EL (cell line): ENCODE measurements at regions not wholly inside any gene's neighbourhood (a gene's known extent, or its start where the extent isn't known, plus 50 kb on each side); places are given as distances from the start of the nearest gene placed in this dataset.

Experiments used
- DNase-seq: peaks from one replicate; pipeline ENCODE4 v3.0.0-alpha.2; 2016

DNA sequence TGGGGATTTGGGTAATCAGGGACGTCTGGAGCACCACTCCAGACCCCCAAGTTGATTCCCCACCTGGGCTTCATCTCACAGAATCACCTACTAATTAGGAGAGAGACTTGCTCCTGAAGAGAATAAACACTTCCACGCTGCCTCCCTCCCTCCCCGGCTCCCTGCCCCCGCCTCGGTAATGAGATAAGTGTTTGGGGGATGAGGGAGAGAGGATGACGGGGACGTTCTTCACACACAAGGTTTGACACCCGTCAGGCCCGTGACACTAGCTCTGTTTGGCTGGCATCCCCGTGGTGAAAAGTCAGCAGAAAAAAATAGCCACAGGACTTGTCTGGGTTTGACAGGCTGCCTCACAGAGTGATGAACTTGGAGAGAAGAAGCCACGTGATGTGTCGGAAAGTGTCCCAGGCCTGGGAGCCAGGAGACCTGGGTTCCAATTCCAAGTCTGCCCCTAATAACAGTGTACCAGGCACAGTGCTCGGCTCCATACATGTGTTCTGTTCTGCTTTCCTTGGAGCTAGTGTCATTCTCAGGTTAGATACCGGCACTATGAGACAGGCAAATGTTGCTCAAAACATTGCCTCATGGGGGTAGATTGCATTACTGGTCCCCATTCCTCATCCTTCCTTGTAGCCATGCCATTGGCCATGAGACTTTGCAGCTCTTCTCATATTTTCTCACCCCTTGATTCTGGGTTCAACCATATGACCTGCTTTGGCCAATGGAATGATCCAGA lies 578.0 kb downstream of the BCOR start:
- DNase-seq: no peak

DNA sequence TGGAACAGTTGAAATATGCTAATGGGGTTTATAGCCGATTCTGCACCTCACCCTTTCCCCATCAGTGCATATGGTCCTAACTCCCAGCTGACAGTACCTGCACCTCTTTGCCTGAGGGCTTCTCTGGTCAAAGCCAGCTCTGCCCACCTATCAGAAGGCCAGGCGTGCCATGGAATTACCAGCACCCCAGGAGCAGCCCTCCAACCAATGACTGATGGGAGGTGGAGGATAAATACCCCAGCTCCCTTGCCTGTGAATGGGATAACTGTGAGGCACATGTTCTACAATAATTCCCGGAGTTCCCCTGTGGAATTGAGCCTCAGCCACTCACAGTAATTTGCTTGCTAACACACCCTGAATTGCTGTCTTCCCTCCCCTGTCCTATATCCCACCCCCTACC lies 572.0 kb downstream of the BCOR start:
- DNase-seq: no peak

DNA sequence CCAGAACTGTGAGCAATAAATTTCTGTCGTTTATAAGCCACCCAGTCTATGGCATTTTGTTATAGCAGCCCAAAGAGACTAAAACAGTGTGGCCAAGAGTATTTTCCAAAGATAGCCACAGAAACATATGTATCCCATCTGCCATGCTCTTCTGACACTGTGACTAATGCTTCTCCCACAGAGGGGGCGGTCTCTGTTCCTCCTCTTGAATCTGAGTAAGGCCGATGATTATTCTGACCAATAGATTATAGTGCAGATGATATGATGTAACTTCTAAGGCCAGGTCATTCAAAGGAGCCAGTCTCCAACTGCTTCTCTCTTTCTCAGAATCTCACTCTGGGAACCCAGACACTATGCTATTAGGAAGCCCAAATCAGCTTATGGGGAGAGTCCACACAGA lies 570.7 kb downstream of the BCOR start:
- DNase-seq: peak; percentile 63

DNA sequence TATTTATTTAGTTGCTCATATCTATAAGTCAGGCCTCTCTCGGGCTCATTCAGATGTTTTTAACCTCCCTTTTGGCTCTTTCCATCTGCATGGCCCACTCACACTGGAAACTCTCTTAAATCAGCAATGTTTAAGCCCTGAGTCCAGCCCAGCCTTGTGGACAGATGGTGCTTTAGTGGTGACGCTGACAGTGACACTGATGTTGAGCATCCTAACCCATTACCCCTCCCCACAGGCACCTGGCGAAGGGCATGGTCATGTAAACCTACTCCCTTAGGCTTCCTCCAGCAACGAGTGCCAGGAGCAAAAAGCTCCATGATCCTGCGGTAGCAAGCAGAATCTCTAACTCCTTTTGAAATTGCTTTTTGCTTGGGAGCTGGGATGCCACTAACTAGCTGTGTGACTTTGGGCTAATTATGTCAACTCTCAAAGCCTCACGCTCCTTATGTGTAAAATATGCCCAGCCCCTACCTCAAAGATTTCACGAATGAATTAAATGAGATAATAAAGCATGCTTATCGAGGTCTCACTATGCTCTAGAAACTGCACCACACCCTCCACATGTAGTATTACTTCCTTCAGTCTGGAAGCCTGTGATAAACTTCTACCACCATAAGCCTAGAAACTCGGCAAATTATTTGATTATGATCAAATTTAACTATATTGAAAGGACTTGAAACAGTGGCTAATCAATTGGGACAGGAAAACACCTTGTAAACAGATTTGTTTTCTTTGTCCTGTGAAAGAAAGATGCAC lies 569.4 kb downstream of the BCOR start:
- no peak for DNase-seq

DNA sequence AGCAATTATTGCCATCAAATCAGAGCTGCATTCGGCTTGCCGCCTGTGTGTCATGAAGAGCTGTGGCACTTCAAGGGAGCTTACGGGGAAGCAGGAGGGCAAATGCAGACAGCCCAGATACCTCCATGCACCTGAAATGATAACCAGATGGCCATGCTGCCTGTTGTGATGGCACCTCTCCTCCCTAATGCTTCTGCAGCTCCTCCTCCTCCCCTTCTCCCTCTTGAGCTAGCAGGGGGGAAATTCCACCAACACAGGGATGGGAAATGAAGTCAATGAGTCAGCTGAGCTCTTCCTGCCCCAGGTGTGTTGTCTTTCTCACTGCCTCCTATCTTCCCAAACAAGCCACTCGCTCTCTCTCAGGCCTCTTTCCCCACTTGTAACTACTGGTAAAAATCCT lies 565.0 kb downstream of the BCOR start:
- no peak for DNase-seq

DNA sequence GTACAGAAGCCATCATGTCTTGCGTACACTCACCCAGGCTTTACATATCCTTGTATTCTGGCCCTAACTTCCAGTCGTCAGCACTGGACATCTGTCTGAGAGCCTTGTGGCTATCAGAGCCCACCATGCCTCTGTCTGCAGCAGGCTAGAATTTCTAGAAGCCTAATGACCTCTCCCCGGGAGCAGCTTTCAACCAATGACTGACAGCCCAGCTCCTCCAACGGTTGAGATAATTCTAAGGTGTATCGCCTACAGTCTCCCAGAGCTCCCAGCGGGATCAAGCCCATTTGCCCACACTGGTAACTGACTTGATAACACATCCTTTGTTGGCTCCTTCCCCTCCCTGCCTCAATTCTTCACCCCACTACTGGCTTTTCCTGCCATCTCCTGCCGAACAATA lies 562.8 kb downstream of the BCOR start:
- no peak for DNase-seq

DNA sequence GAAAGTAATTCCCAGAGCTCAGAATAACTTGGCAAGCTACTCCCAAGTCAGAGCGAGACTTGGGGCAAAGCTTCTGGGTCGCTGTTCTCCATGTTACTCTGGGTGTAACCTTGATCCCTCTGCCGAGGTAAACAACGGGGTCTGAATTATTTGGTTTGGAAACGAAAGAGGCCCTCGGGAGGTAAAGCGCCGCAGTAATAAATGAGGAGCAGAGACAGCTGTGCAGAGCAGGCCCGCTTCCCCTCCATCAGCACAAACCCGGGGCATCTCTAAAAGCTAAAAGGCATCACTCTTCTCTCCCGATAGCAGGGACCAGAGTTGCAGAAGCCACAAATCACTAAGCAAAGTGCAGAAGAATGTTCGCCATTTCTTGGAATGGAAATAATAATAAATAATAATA lies 561.5 kb downstream of the BCOR start:
- no peak for DNase-seq

DNA sequence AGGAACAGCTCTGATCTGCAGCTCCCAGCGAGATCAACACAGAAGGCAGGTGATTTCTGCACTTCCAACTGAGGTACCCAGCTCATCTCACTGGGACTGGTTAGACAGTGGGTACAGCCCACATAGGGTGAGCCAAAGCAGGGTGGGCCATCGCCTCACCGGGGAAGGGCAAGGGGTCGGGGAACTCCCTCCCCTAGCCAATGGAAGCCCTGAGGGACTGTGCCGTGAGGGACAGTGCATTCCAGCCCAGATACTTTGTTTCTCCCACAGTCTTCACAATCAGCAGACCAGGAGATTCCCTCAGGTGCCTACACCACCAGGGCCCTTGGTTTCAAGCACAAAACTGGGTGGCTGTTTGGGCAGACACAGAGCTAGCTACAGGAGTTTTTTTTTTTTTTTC lies 555.9 kb downstream of the BCOR start:
- DNase-seq: no peak

DNA sequence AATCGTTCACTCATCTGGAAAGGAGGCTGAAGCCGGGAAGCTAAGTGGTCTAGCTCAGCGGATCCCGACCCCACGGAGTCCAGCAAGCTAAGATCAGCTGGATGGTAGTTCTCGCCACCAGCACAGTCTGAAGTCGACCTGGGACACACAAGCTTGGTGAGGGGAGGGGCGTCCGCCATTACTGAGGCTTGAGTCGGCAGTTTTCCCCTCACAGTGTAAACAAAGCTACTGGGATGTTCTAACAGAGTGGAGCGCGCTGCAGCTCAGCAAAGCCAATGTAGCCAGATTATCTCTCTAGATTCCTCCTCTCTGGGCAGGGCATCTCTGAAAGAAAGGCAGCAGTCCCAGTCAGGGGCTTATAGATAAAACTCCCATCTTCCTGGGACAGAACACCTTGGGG lies 555.4 kb downstream of the BCOR start:
- DNase-seq: no peak

DNA sequence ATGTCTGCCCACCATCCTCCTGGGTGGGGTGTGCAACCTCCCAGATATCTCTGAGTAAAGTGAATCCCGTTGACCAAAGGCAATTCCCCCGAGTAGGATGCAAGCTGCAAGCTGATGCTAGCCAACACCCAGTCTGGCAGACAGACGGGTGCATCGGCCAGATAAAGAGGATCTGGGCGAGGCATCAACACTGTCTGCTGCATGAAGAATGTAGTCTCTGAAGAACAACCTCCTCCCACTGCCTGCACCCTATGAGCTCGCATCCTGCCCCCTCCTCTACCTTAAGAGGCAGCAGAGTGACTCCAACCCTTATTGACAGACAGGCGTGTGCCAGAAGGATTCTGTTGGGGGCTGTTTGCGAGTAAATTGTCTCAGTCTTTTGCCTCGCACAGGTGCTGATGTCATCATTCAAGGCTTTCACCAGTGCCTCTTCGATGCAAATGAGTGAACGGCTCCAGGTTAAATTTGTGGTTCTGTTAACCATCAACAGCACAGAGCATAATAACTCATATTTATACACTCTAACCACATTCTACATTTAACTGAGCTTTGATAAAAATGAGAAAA lies 546.9 kb downstream of the BCOR start:
- DNase-seq: no peak

DNA sequence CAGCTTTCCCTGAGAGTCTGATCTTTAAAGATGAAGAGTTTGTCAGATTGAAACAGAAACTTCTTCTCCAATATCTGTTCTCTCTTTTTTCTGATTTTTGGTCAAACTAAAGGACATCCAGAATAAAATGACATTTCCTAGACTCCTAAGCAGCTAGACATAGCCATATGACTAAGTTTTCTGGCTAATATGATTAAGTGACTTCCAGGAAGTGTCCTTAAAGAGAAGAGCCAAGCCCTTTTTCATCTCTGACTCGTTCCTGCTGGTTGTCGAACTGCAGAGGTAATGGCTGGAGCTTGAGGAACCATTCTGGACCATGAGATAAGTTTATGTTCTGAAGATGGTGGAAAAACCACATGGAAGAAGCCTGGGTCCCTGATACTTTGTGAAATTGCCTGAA lies 546.0 kb downstream of the BCOR start:
- no peak for DNase-seq

DNA sequence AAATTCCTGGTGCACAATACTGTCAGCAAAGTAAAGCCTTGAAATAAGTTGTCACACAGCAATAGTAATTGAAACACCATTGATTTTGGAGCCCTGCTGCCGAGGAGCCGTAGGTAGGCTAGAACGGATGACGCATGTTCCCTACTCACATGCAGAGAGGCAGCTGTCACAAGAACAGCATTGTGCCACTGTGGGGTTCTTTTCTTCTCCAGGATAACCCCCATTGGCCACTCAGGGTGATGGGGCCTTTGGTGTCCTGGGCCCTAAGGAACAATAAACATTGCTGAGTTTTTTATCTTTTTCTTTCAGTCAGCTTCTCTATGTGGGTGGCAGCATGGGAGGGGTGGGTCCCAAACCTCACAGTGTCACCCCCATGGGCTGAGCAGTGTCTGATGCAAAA lies 542.3 kb downstream of the BCOR start:
- no peak for DNase-seq

DNA sequence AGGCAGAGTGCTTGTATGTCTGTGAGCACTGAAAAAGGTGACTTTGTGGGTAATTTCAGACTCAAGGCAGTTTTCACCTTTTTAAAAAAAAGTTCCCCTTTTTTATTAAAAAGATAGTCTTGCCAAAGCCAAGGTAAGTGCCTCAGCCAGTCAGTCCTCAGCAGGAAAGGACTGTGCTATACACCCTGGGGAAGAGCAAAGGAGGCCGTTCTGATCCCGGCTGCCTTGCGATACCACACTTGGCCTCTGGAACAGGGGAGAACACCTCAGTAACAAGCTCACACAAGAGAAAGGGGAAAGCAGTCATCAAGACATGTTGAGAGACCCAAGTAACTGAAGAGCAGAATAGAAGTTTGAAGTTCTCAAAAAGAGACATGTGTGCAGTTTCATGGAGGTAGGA lies 541.7 kb downstream of the BCOR start:
- DNase-seq: no peak

DNA sequence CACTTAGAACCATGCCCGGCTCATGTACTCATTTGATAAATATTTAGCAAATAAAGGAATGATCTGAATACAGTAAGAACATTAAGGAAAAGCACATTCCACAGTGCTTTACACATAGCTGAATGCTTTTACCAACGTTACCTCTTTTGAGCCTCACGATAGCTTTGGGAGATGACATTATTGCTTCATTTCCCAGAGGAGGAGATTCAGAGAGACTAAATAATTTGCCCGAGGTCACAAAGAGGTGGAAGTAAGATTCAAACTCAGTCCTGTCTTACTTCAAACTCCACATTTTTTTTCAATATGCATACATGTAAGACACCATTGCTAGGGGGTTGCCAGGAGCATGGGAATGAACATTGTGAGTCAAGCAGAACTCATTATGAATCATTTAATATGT lies 538.5 kb downstream of the BCOR start:
- DNase-seq: peak; percentile 53

DNA sequence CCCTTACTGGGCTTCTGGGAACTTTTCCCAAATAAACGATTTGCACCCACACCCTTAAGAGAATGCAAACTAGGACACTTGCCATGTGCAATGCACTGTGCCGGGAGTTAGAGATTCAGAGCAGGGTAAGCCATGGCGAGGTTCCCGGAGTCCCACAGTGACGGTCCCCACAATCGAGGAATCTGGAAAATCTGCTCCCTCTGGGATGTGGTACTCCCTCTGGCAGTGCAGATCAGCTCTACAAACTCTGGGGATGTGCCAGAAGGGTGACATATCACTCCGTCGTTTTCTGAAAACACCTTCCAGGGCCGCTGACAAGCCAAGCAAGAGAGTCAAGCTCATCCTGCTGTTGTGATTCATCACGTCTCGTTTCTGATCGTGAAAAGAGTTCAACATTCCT lies 537.5 kb downstream of the BCOR start:
- no peak for DNase-seq

DNA sequence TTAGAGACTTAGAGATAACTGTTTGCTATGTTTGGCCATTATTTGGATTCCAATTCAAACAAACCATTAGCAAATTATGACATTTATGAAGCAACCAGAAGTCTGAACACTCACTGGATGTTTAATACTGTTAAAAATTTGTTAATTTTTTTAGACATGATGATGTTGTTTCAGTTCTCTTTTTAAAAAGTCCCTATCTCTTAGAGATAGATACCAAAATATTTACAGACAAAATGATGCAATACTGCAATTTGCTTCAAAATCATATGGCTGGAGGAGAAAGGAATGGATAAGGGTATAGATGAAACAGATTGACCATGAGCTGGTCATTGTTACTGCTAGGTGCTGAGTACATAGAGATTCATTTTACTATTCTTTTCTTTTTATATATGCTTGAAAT lies 534.6 kb downstream of the BCOR start:
- DNase-seq: no peak

DNA sequence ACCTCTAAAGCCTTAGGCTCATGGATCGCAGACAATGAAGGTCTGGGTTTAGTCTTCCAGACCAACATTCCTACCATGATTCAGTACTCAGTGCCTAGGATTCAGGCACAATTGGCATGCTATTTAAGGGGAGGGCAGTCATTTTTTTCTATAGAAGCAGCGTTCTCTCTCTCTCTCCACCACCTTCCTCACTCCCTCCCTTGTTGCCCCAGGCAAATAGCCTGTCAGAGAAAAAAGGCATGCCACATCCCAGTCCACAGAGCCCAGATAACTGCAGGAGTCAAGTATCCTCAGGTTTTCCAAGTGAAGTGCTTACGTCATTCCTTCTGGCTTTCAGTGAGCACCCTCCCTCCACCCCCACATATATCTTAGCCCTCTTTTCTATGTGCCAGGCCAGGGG lies 533.0 kb downstream of the BCOR start:
- no peak for DNase-seq

DNA sequence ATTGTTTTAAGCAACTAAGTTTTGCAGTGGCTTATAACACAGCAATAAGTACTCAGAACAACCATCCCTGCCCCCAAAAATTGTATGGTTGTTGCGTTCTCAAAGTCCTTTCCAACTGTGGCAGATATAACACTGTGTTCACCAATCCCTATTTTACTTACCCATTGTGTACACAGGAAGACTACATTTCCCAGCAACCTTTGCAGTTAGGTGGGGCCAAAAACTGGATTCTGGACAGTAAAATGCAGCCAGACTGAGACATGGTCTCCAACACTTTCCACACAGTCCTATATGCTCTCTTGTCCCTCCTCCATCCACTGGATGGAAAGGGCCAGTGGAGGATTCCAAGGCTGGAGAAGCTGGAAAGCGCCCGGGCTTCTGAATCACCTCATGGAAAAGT lies 523.6 kb downstream of the BCOR start:
- DNase-seq: no peak

DNA sequence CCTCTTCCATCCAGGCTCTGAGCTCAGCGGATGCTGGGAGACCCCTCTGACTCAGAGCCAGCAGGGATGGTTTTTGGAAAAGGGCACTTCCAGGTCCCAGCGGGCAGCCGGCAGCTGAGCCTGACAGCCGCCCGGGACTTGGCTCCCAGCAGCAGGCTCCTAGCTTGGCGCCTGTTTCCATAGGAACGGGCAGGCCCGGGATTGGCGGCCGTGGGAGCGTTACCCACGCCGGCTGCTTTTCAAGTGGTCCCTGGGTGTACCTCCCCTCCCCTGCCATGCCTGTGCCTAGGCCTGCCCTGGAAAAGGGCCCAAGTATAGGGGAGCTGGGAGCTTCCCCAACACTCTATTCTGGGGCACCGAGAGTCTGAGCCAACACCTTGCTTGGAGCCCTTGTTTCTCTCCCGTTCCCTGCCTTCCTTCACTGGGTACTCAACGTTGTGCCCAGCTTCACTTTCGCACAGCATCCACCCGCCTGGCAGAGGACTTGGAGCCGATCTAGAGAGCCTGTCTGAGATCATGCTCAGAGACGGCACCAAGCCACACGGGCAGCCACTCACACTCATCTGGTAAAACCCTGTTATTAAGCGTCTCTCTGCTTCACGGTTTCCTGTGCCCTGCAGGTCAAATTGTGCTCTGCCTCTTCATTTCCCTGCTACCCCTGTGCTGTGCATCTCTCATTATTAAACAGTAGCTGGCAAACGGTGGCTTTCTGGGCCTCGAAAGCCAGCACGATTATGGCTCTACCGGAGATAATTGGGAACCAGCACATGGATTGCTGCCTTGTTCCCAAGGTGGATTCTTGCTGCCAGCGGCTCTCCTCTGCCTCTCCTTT lies 521.5 kb downstream of the BCOR start:
- no peak for DNase-seq

DNA sequence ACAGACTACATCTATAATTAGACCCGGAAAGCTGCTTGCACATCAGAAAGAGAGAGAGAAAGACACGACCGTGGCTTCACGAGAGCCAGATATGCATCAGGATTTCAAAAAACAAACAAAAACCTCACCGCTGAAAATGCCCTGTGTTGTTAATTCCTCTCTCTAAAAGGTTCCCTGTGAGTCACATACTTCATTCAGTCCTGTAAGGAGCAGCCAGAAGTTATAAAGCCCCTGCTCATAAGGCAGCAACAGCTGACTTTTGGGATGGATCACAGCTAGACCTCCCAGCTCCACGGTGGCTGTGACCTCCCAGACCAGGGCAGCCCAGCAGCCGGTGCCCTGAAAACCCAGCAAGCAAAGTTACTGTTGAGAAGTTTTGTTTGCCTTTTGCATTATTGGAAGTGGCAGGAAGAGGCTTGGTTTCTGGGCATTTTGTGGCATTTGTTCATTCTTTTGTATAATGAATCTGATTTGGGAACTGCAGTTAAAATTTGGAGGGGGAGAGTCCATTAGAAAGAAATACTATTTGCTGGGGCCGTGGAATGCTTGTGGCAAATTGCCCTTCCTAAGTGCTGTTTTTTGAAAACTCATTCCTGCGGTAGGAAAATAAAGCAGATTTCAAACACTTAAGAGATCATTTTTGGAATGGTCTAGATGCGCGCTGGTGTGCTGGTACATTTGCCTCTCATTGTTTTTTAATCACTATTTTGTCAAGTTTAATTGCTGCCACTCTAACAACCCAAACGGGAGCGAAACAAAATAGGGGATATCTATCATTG lies 520.4 kb downstream of the BCOR start:
- peak; percentile 4 for DNase-seq

DNA sequence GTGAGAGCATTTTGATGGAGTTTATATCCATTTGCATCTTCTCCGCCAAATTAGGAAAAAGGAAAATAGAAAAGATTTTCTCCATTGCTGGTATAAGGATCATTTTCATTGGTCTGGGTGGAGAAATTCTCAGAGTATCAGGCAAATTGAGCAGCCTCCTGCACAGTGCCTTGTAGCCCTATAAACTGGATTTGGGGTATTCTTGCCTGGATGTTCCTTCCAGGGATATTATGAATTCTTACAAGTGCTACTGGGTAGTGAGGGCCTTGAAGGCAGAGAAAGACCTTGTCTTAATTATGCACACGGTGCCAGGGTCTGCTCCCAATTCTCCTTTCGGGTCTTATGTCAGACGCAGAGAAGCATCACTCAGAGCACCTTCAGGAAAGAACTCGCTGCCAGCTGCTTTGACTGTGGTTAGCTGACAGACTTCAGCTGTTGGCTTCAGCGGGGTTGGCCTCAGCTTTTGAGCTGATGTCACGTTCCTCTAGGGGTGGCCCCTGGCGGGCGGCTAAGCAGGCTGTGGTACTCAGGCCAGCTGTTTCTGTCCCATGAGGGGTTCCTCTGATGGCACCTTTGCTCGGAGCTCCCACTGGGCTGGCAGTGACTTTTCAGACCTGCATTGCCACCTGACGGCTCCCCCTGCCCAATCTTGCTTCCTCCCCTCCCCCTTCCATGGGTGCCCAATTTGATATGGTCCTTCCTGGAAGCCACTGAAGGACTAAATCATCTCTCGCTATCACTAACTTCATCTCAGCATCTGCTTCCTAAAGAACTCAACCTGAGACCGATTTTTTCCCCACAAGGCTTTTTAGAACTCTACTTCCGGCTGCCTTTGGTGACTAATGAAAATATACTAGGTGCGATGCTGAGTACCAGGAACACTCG lies 519.5 kb downstream of the BCOR start:
- DNase-seq: no peak

DNA sequence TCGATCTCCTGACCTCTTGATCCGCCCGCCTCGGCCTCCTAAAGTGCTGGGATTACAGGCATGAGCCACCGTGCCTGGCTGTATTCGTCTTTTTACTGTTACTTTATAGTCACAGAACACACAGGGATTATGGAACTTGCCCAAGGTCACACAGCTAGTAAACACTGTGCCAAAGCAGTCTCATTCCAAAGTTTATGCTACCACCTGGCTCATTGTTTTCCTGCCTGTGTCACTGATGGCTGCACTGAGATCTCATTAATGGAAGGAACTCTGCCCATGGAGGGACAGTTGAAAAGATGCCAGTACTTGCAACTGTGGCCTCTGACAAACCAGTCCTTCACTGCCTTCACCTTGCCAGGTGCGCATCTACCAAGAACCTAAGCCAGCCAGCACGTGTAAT lies 517.7 kb downstream of the BCOR start:
- no peak for DNase-seq
